Panc1 (cell line): ENCODE measurements at regions not wholly inside any gene's neighbourhood (a gene's known extent, or its start where the extent isn't known, plus 50 kb on each side); places are given as distances from the start of the nearest gene placed in this dataset.

Source experiments
- ATAC-seq: fragments of 200-7000 bp; cut with Tn5 transposase; 2 replicates; pipeline ENCODE4 v1.9.1; 2020; ENCODE audit warnings: mild to moderate bottlenecking, moderate library complexity
- BruUV-seq: library from RNA; stranded (reverse); fragments of 400-500 nt; replicated peaks from 2 replicates; lab custom pipeline; 2021; lab: Mats Ljungman, UMichigan
- CTCF ChIA-PET: fragments of 300-600 bp; sonication (Branson Sonifier 250); formaldehyde crosslinking; loops from one replicate; lab custom pipeline; 2022; ENCODE audit warnings: antibody characterized with exemption; lab: Charles Lee
- POLR2A ChIA-PET: fragments of 300-600 bp; sonication (Branson Sonifier 250); formaldehyde crosslinking; loops from one replicate; lab custom pipeline; 2022; ENCODE audit warnings: antibody characterized with exemption; lab: Charles Lee
- DNase-seq: peaks from one replicate; pipeline ENCODE4 v3.0.0-alpha.2; 2010; ENCODE audit warnings: low read depth, low spot score
- H3K27ac ChIP-seq: 2 replicates; pipeline ENCODE4 v1.5.1; 2011; ENCODE audit warnings: mild to moderate bottlenecking, low read length, inconsistent platforms
- H3K27me3 ChIP-seq: fragments of 200-500 bp; sonication (Bioruptor generic); 2 replicates; pipeline ENCODE4 v1.6.0; 2014; ENCODE audit warnings: low read length, inconsistent platforms; ENCODE audit not compliant: control insufficient read depth, insufficient read depth
- H3K36me3 ChIP-seq: fragments of 200-500 bp; sonication (Bioruptor generic); 2 replicates; pipeline ENCODE4 v1.5.1; 2014; ENCODE audit warnings: inconsistent platforms, mild to moderate bottlenecking, low read length, moderate library complexity; ENCODE audit not compliant: control insufficient read depth, insufficient read depth
- H3K4me1 ChIP-seq: 2 replicates; pipeline ENCODE4 v1.5.1; 2011; ENCODE audit warnings: inconsistent platforms, mild to moderate bottlenecking, low read length, moderate library complexity; ENCODE audit not compliant: control insufficient read depth, insufficient read depth
- H3K4me3 ChIP-seq, 2 experiments: 2 replicates each; pipeline ENCODE4 v1.5.1; 2011 to 2012; ENCODE audit warnings: low read depth in 2 of 2, low read length in 2 of 2, mild to moderate bottlenecking in 2 of 2, inconsistent platforms in 1 of 2, moderate library complexity in 1 of 2
- H3K9me3 ChIP-seq: fragments of 200-500 bp; sonication (Bioruptor generic); 2 replicates; pipeline ENCODE4 v1.5.1; 2014; ENCODE audit warnings: low read depth, mild to moderate bottlenecking, inconsistent platforms, low read length, moderate library complexity; ENCODE audit not compliant: control insufficient read depth, insufficient read depth
- CTCF ChIP-seq: fragments of 450-650 bp; IDR thresholded peaks from 2 replicates; pipeline ENCODE4 v1.5.1; 2017; ENCODE audit warnings: mild to moderate bottlenecking
- POLR2AphosphoS5 ChIP-seq: IDR thresholded peaks from 2 replicates; pipeline ENCODE4 v1.6.1; 2012; ENCODE audit warnings: mild to moderate bottlenecking, low read depth, low read length, moderate library complexity
- REST ChIP-seq, 2 experiments: IDR thresholded peaks; 2 replicates each; pipeline ENCODE4 v1.6.1; 2011 to 2012; ENCODE audit warnings: low read depth in 2 of 2, control low read depth in 1 of 2, low read length in 1 of 2, mild to moderate bottlenecking in 1 of 2, moderate library complexity in 1 of 2; ENCODE audit not compliant: insufficient read depth in 1 of 2
- SIN3A ChIP-seq: IDR thresholded peaks from 2 replicates; pipeline ENCODE4 v1.6.1; 2012; ENCODE audit warnings: low read depth, mild to moderate bottlenecking, low read length, moderate library complexity, borderline replicate concordance; ENCODE audit not compliant: insufficient read depth
- TCF7L2 ChIP-seq: IDR thresholded peaks from 2 replicates; pipeline ENCODE4 v1.6.1; 2011; ENCODE audit warnings: mild to moderate bottlenecking, low read depth, low read length, inconsistent platforms
- in situ Hi-C: cut with HindIII; loops from 2 replicates; pipeline ENCODE4 v1.10.0; 2016; ENCODE audit warnings: low sequenced_read_pairs, low pct_unique_long_range_greater_than_20kb
- intact Hi-C: fragments of 100-400 bp; cut with micrococcal nuclease; formaldehyde crosslinking; loops from one replicate; pipeline ENCODE4 v1.10.0; 2022; ENCODE audit not compliant: unreplicated experiment

DNA sequence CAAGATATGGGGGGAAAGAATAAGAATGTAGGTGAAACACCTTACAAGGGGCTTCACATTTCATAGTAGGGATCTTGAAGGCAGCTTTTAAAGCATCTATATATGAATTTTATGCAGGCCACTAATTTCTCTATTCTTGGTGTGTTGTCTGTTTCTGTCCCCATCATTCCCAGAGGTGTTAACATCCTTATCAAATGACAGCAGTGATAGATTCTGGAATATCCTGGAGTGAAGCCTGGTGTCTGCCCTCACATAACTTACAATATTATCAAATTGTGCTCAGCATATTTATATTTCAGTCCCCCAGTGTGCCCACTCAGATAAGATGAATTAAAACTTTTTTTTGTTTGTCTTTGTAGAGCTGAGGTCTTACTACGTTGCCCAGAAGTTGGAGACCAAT lies 486.2 kb downstream of the EPHA4 start:
- Histone ChIP-seq H3K27me3 (no peaks in the 10 kb centered on the region), H3K36me3 (no peaks in the 10 kb centered on the region), H3K4me3 (no peak overlapping the region), H3K27ac (no peak overlapping the region), H3K9me3 (no peaks in the 10 kb centered on the region), H3K4me1 (no peaks in the 10 kb centered on the region)
- in situ Hi-C loops: no loop called here
- ChIA-PET CTCF (no interaction called here), POLR2A (no interaction called here)
- TF ChIP-seq SIN3A: no peak
- no peak for TF ChIP-seq CTCF
- TF ChIP-seq TCF7L2: no peak
- TF ChIP-seq REST (IDR thresholded peaks at IDR 0.05; ENCODE audit: insufficient read depth in 1 of 2, low read depth in 2 of 2, low read length in 1 of 2): no peak
- TF ChIP-seq POLR2AphosphoS5: no peak
- ATAC-seq (no peak), DNase-seq (no peak)
- intact Hi-C loops: no loop called here
- BruUV-seq: no TSS peak

- BruUV-seq: no TSS peak
- ChIA-PET POLR2A (no interaction called here), CTCF (no interaction called here)
- Histone ChIP-seq H3K36me3 (no peaks in the 10 kb centered on the region), H3K4me1 (no peaks in the 10 kb centered on the region), H3K27me3 (no peaks in the 10 kb centered on the region), H3K4me3 (no peak overlapping the region), H3K27ac (no peak overlapping the region), H3K9me3 (no peaks in the 10 kb centered on the region)
- in situ Hi-C loops (no loop called here), intact Hi-C loops (no loop called here)
- ATAC-seq (no peak), DNase-seq (no peak)
- TF ChIP-seq CTCF (no peak), REST (IDR thresholded peaks at IDR 0.05; ENCODE audit: insufficient read depth in 1 of 2, low read depth in 2 of 2, low read length in 1 of 2) (no peak), POLR2AphosphoS5 (no peak), TCF7L2 (no peak), SIN3A (no peak)
These were observed 484.3 kb downstream of the EPHA4 start for GRCh38 chr2:221087779-221088178.
